ENCODE measurements at regions not wholly inside any gene's neighbourhood (a gene's known extent, or its start where the extent isn't known, plus 50 kb on each side); places are given as distances from the start of the nearest gene placed in this dataset.

- no peak for DNase-seq (ENCODE audit: low read depth in 4 of 4, low spot score in 2 of 4)
Observed at GRCh38 chr9:110041452-110041851, 166.5 kb downstream of the C9orf152 start.

- no peak for DNase-seq (ENCODE audit: low read depth in 4 of 4, low spot score in 2 of 4)
Observed at GRCh38 chr9:110047232-110047954, 160.6 kb downstream of the C9orf152 start.

GRCh38 chr9:110047955-110048402 lies 160.0 kb downstream of the C9orf152 start:
- DNase-seq (ENCODE audit: low read depth in 4 of 4, low spot score in 2 of 4): peak in 1 of 4 donors; percentile 46

GRCh38 chr9:110048403-110048975 lies 159.5 kb downstream of the C9orf152 start:
- peak in 1 of 4 donors; percentile 68 for DNase-seq (ENCODE audit: low read depth in 4 of 4, low spot score in 2 of 4)

GRCh38 chr9:110048976-110049698 lies 158.8 kb downstream of the C9orf152 start:
- DNase-seq (ENCODE audit: low read depth in 4 of 4, low spot score in 2 of 4): no peak

- no peak for DNase-seq (ENCODE audit: low read depth in 4 of 4, low spot score in 2 of 4)
Observed at GRCh38 chr9:110049699-110050450, 158.1 kb downstream of the C9orf152 start.

GRCh38 chr9:110050925-110051355 lies 157.0 kb downstream of the C9orf152 start:
- no peak for DNase-seq (ENCODE audit: low read depth in 4 of 4, low spot score in 2 of 4)

GRCh38 chr9:110056062-110056461 lies 151.9 kb downstream of the C9orf152 start:
- no peak for DNase-seq (ENCODE audit: low read depth in 4 of 4, low spot score in 2 of 4)

- DNase-seq (ENCODE audit: low read depth in 4 of 4, low spot score in 2 of 4): no peak
Observed at GRCh38 chr9:110058304-110058953, 149.5 kb downstream of the C9orf152 start.

- no peak for DNase-seq (ENCODE audit: low read depth in 4 of 4, low spot score in 2 of 4)
Observed at GRCh38 chr9:110059461-110059860, 148.5 kb downstream of the C9orf152 start.

GRCh38 chr9:110064803-110065202 lies 143.2 kb downstream of the C9orf152 start:
- DNase-seq (ENCODE audit: low read depth in 4 of 4, low spot score in 2 of 4): no peak

- DNase-seq (ENCODE audit: low read depth in 4 of 4, low spot score in 2 of 4): no peak
Observed at GRCh38 chr9:110065532-110065931, 142.4 kb downstream of the C9orf152 start.

GRCh38 chr9:110066929-110067716 lies 140.8 kb downstream of the C9orf152 start:
- DNase-seq (ENCODE audit: low read depth in 4 of 4, low spot score in 2 of 4): no peak

- no peak for DNase-seq (ENCODE audit: low read depth in 4 of 4, low spot score in 2 of 4)
Observed at GRCh38 chr9:110068212-110068611, 139.7 kb downstream of the C9orf152 start.

GRCh38 chr9:110069326-110070248 lies 138.4 kb downstream of the C9orf152 start:
- DNase-seq (ENCODE audit: low read depth in 4 of 4, low spot score in 2 of 4): no peak

- no peak for DNase-seq (ENCODE audit: low read depth in 4 of 4, low spot score in 2 of 4)
Observed at GRCh38 chr9:110072597-110073355, 135.2 kb downstream of the C9orf152 start.

GRCh38 chr9:110073356-110073905 lies 134.5 kb downstream of the C9orf152 start:
- no peak for DNase-seq (ENCODE audit: low read depth in 4 of 4, low spot score in 2 of 4)
